ENCODE measurements at regions not wholly inside any gene's neighbourhood (a gene's known extent, or its start where the extent isn't known, plus 50 kb on each side); places are given as distances from the start of the nearest gene placed in this dataset.

- TF ChIP-seq, protein P1, sequence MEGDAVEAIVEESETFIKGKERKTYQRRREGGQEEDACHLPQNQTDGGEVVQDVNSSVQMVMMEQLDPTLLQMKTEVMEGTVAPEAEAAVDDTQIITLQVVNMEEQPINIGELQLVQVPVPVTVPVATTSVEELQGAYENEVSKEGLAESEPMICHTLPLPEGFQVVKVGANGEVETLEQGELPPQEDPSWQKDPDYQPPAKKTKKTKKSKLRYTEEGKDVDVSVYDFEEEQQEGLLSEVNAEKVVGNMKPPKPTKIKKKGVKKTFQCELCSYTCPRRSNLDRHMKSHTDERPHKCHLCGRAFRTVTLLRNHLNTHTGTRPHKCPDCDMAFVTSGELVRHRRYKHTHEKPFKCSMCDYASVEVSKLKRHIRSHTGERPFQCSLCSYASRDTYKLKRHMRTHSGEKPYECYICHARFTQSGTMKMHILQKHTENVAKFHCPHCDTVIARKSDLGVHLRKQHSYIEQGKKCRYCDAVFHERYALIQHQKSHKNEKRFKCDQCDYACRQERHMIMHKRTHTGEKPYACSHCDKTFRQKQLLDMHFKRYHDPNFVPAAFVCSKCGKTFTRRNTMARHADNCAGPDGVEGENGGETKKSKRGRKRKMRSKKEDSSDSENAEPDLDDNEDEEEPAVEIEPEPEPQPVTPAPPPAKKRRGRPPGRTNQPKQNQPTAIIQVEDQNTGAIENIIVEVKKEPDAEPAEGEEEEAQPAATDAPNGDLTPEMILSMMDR (conservative IDR thresholded peaks at IDR 0.05 in 1 of 2, IDR thresholded peaks at IDR 0.05 in 1 of 2; ENCODE audit: low read depth in 1 of 2, low read length in 2 of 2) = no peak
- no peak for TF ChIP-seq EZH2 (IDR thresholded peaks at IDR 0.05; ENCODE audit: low read length, missing control alignments)
Measured at GRCh38 chr3:30098243-30098642, 508.2 kb upstream of the TGFBR2 start.

All from fibroblast of lung (primary cell).